B cell (primary cell): ENCODE measurements at regions not wholly inside any gene's neighbourhood (a gene's known extent, or its start where the extent isn't known, plus 50 kb on each side); places are given as distances from the start of the nearest gene placed in this dataset.

Experiments used
- ATAC-seq: fragments of 200-7000 bp; cut with Tn5 transposase; one replicate; pipeline ENCODE4 v1.10.0; 2021; ENCODE audit warnings: low read depth, mild to moderate bottlenecking, moderate number of reproducible peaks, moderate library complexity
- CTCF ChIA-PET: fragments of 350-600 bp; sonication (Branson Sonifier 250); formaldehyde crosslinking; loops from one replicate; lab custom pipeline; 2021; ENCODE audit warnings: antibody characterized with exemption, inconsistent platforms; lab: Charles Lee
- POLR2A ChIA-PET: fragments of 350-600 bp; sonication (Branson Sonifier 250); formaldehyde crosslinking; loops from one replicate; lab custom pipeline; 2021; ENCODE audit warnings: antibody characterized with exemption; lab: Charles Lee
- DNase-seq: peaks from one replicate; pipeline ENCODE4 v3.0.0; 2013
- H2AFZ ChIP-seq: 2 replicates; pipeline ENCODE4 v1.6.1; 2012; ENCODE audit warnings: mild to moderate bottlenecking, low read depth, low read length; ENCODE audit not compliant: insufficient read depth, poor library complexity, severe bottlenecking
- H3K27ac ChIP-seq, 2 donors: 1 replicate in 1 of 2; 2 replicates in 1 of 2; pipeline ENCODE4 v1.5.1; 2012 to 2013; ENCODE audit warnings: low read length in 2 of 2, mild to moderate bottlenecking in 2 of 2, moderate library complexity in 1 of 2
- H3K27me3 ChIP-seq, 4 experiments: fragments of 200-600 bp in 1 of 4; sonication (generic) in 1 of 4; replicated peaks in 1 of 4; 1 replicate in 2 of 4; 2 replicates in 2 of 4; pipeline versions ENCODE4 v1.6.1 to v1.7.0; 2013 to 2016; ENCODE audit warnings: low read length in 3 of 4, mild to moderate bottlenecking in 2 of 4, mixed read lengths in 1 of 4, moderate library complexity in 1 of 4; ENCODE audit not compliant: insufficient read depth in 4 of 4, control insufficient read depth in 3 of 4; ENCODE audit errors: control extremely low read depth in 1 of 4
- H3K36me3 ChIP-seq, 2 experiments: replicated peaks in 1 of 2; 1 replicate in 1 of 2; 2 replicates in 1 of 2; pipeline versions ENCODE4 v1.6.1 to v1.7.1; 2013; ENCODE audit warnings: low read length in 1 of 2; ENCODE audit not compliant: insufficient read depth in 2 of 2, control insufficient read depth in 1 of 2; ENCODE audit errors: control extremely low read depth in 1 of 2, extremely low read depth in 1 of 2
- H3K4me1 ChIP-seq, 2 donors: fragments of 200-600 bp in 1 of 2; sonication (generic) in 1 of 2; 1 replicate in 1 of 2; 2 replicates in 1 of 2; pipeline versions ENCODE4 v1.5.1 to v1.6.1; 2013 to 2017; ENCODE audit warnings: low read length in 2 of 2; ENCODE audit not compliant: control insufficient read depth in 2 of 2, insufficient read depth in 2 of 2
- H3K4me2 ChIP-seq: replicated peaks from 2 replicates; pipeline ENCODE3; 2012; ENCODE audit warnings: mild to moderate bottlenecking, low read depth, low read length; ENCODE audit not compliant: poor library complexity, severe bottlenecking
- H3K4me3 ChIP-seq, 5 experiments: fragments of 200-600 bp in 1 of 5; sonication (generic) in 1 of 5; 1 replicate in 3 of 5; 2 replicates in 2 of 5; pipeline versions ENCODE4 v1.5.1 to v1.7.0; 2011 to 2016; ENCODE audit warnings: low read length in 4 of 5, mild to moderate bottlenecking in 4 of 5, low read depth in 2 of 5, control low read depth in 1 of 5, moderate library complexity in 1 of 5; ENCODE audit not compliant: insufficient read depth in 1 of 5; ENCODE audit errors: control extremely low read depth in 1 of 5, extremely low read depth in 1 of 5
- H3K79me2 ChIP-seq: fragments of 200-600 bp; sonication (generic); one replicate; pipeline ENCODE4 v1.6.0; 2016; ENCODE audit warnings: low read length; ENCODE audit not compliant: control insufficient read depth, insufficient read depth
- H3K9ac ChIP-seq: fragments of 200-600 bp; sonication (generic); 2 replicates; pipeline ENCODE4 v1.6.1; 2017; ENCODE audit warnings: mild to moderate bottlenecking, low read length, moderate library complexity
- H3K9me3 ChIP-seq, 3 donors: one replicate each; pipeline versions ENCODE4 v1.6.1 to v1.7.1; 2013; ENCODE audit warnings: low read length in 2 of 3; ENCODE audit not compliant: control insufficient read depth in 2 of 3, insufficient read depth in 1 of 3; ENCODE audit errors: control extremely low read depth in 1 of 3
- H4K20me1 ChIP-seq: 2 replicates; pipeline ENCODE4 v1.6.0; 2012; ENCODE audit warnings: mild to moderate bottlenecking, low read length; ENCODE audit not compliant: insufficient read depth, control insufficient read depth, poor library complexity, severe bottlenecking
- H3K27ac Mint-ChIP-seq: one replicate; pipeline ENCODE4 v1.8.0; 2021; ENCODE audit warnings: mixed read lengths
- H3K27me3 Mint-ChIP-seq: one replicate; pipeline ENCODE4 v1.8.0; 2021; ENCODE audit warnings: mixed read lengths
- H3K4me1 Mint-ChIP-seq: one replicate; pipeline ENCODE4 v1.8.0; 2021; ENCODE audit warnings: mixed read lengths
- H3K4me3 Mint-ChIP-seq: one replicate; pipeline ENCODE4 v1.8.0; 2021; ENCODE audit warnings: mixed read lengths
- H3K9me3 Mint-ChIP-seq: one replicate; pipeline ENCODE4 v1.8.0; 2022; ENCODE audit warnings: mixed read lengths; ENCODE audit not compliant: insufficient read depth
- EZH2 ChIP-seq: IDR thresholded peaks from 2 replicates; pipeline ENCODE4 v1.6.1; 2012; ENCODE audit warnings: borderline replicate concordance, low read depth, mild to moderate bottlenecking, moderate library complexity, low read length; ENCODE audit not compliant: insufficient read depth, poor library complexity, severe bottlenecking
- WGBS: methylation state at CpG from one replicate; pipeline ENCODE4 v1.1.5; 2013; ENCODE audit warnings: missing lambda C conversion rate; ENCODE audit not compliant: insufficient coverage; 5-methylcytosine and 5-hydroxymethylcytosine counted together
- intact Hi-C: fragments of 100-400 bp; cut with micrococcal nuclease; formaldehyde crosslinking; loops from one replicate; pipeline ENCODE4 v1.10.0; 2022
- TF ChIP-seq, protein P1 (sequence below): fragments of 200-600 bp; IDR thresholded peaks from one replicate; pipeline ENCODE4 v1.8.0; 2022; ENCODE audit warnings: antibody characterized with exemption, mild to moderate bottlenecking

GRCh38 chr4:43855283-43855682 is 593.3 kb downstream of the KCTD8 start:
- no peak for DNase-seq
- Histone ChIP-seq H3K4me3 (no peak overlapping the region), H3K36me3 (no peaks in the 10 kb centered on the region), H3K9ac (no peak overlapping the region), H3K9me3 (no peaks in the 10 kb centered on the region), H2AFZ (no peak overlapping the region), H3K4me1 (no peaks in the 10 kb centered on the region), H3K27ac (no peak overlapping the region), H3K79me2 (no peaks in the 10 kb centered on the region), H4K20me1 (no peaks in the 10 kb centered on the region), H3K4me2 (no peak overlapping the region), H3K27me3 (no peaks in the 10 kb centered on the region)
- Mint-ChIP-seq H3K4me1 (no peaks in the 10 kb centered on the region), H3K4me3 (no peak overlapping the region), H3K9me3 (no peaks in the 10 kb centered on the region), H3K27me3 (no peaks in the 10 kb centered on the region), H3K27ac (no peak overlapping the region)
- TF ChIP-seq, protein P1, sequence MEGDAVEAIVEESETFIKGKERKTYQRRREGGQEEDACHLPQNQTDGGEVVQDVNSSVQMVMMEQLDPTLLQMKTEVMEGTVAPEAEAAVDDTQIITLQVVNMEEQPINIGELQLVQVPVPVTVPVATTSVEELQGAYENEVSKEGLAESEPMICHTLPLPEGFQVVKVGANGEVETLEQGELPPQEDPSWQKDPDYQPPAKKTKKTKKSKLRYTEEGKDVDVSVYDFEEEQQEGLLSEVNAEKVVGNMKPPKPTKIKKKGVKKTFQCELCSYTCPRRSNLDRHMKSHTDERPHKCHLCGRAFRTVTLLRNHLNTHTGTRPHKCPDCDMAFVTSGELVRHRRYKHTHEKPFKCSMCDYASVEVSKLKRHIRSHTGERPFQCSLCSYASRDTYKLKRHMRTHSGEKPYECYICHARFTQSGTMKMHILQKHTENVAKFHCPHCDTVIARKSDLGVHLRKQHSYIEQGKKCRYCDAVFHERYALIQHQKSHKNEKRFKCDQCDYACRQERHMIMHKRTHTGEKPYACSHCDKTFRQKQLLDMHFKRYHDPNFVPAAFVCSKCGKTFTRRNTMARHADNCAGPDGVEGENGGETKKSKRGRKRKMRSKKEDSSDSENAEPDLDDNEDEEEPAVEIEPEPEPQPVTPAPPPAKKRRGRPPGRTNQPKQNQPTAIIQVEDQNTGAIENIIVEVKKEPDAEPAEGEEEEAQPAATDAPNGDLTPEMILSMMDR, result no peak
- no peak for TF ChIP-seq EZH2
- intact Hi-C loops, result no loop called here
- ATAC-seq, result no peak
- POLR2A ChIA-PET, result no interaction called here
- 60% methylated on average over 1 of the region's 2 CpGs for WGBS
- CTCF ChIA-PET, result no interaction called here

DNA sequence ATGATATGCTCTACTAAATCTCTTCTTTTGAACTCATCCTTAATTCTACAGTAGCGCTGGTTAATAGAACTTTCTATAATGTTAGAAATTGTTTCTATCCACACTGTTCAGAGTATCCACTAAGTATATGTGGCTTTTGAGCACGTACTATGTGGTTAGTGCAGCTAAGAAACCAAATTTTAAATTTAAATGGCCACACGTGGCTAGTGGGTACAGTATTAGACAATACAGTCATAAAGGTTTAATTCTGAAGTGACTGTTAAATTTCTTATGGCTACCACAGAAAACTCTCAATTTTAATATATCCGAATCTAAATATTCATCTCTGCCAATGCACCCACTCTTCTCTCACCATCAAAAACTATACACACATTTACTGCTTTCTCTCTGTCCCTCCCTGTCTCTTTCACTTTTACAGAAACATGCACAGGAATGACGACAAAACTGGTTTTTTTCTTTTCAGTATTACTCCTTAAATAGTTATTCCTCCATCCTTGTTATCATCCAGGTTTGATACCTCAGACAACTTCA is 583.9 kb downstream of the KCTD8 start:
- H2AFZ ChIP-seq, result no peak overlapping the region
- Mint-ChIP-seq H3K9me3 (no peaks in the 10 kb centered on the region), H3K4me3 (no peak overlapping the region), H3K4me1 (peaks cover 2% of the 10 kb centered on the region), H3K27me3 (no peaks in the 10 kb centered on the region), H3K27ac (no peak overlapping the region)
- no peaks in the 10 kb centered on the region for H3K27me3 ChIP-seq
- DNase-seq (no peak), ATAC-seq (no peak)
- no peaks in the 10 kb centered on the region for H3K79me2 ChIP-seq
- intact Hi-C loops, result no loop called here
- H3K4me1 ChIP-seq, result no peaks in the 10 kb centered on the region
- ChIA-PET POLR2A (no interaction called here), CTCF (no interaction called here)
- H3K36me3 ChIP-seq, result no peaks in the 10 kb centered on the region
- H3K9me3 ChIP-seq, result no peaks in the 10 kb centered on the region
- H4K20me1 ChIP-seq, result no peaks in the 10 kb centered on the region
- no peak overlapping the region for H3K4me3 ChIP-seq
- no peak for TF ChIP-seq EZH2
- TF ChIP-seq, protein P1, result no peak
- no peak overlapping the region for H3K9ac ChIP-seq
- no peak overlapping the region for H3K4me2 ChIP-seq
- no peak overlapping the region for H3K27ac ChIP-seq
- 70% methylated on average over 2 of the region's 5 CpGs for WGBS
